K562 (cell line): ENCODE measurements at regions not wholly inside any gene's neighbourhood (a gene's known extent, or its start where the extent isn't known, plus 50 kb on each side); places are given as distances from the start of the nearest gene placed in this dataset.

Experiments used
- C11orf30 ChIP-seq: fragments of 450-650 bp; IDR thresholded peaks from 2 replicates; pipeline ENCODE4 v1.6.1; 2016; ENCODE audit warnings: low read depth, mild to moderate bottlenecking
- ELK3 ChIP-seq: fragments of 450-650 bp; formaldehyde crosslinking; IDR thresholded peaks from 2 replicates; pipeline ENCODE4 v1.4.0; 2020; ENCODE audit warnings: mild to moderate bottlenecking
- ETS2 ChIP-seq: IDR thresholded peaks from 2 replicates; pipeline ENCODE4 v1.6.1; 2016; ENCODE audit warnings: borderline replicate concordance, missing genetic modification characterization, mild to moderate bottlenecking, moderate library complexity, missing compliant biosample characterization; ENCODE audit not compliant: poor library complexity, severe bottlenecking
- FOXK2 ChIP-seq, 2 experiments: fragments of 450-650 bp; IDR thresholded peaks in 1 of 2; conservative IDR thresholded peaks in 1 of 2; 2 replicates each; pipeline ENCODE4 v1.6.1; 2016; ENCODE audit warnings: low read depth in 2 of 2, mild to moderate bottlenecking in 1 of 2
- GABPB1 ChIP-seq: sonication (generic); formaldehyde crosslinking; IDR thresholded peaks from 2 replicates; pipeline ENCODE4 v1.8.0; 2022; ENCODE audit warnings: mild to moderate bottlenecking, missing genetic modification reagents
- HDAC3 ChIP-seq: fragments of 450-650 bp; IDR thresholded peaks from 2 replicates; pipeline ENCODE4 v1.6.1; 2018; ENCODE audit warnings: borderline replicate concordance, mild to moderate bottlenecking, moderate library complexity; ENCODE audit not compliant: partially characterized antibody
- HNRNPK ChIP-seq: fragments of 200-400 bp; formaldehyde crosslinking; IDR thresholded peaks from one replicate; pipeline ENCODE4 v1.6.1; 2018; ENCODE audit warnings: mild to moderate bottlenecking, low read depth, low read length; ENCODE audit not compliant: poor library complexity, severe bottlenecking
- IFI16 ChIP-seq: fragments of 250-450 bp; sonication (Bioruptor Pico); IDR thresholded peaks from 2 replicates; pipeline ENCODE4 v2.1.2; 2022; ENCODE audit warnings: mild to moderate bottlenecking, inconsistent platforms
- NBN ChIP-seq: fragments of 450-650 bp; IDR thresholded peaks from 2 replicates; pipeline ENCODE4 v1.6.1; 2016; ENCODE audit warnings: low read depth, mild to moderate bottlenecking
- NELFE ChIP-seq: IDR thresholded peaks from 2 replicates; pipeline ENCODE4 v1.6.1; 2011; ENCODE audit warnings: mild to moderate bottlenecking; ENCODE audit not compliant: insufficient read depth, insufficient read length
- NFE2L1 ChIP-seq: fragments of 450-650 bp; IDR thresholded peaks from 2 replicates; pipeline ENCODE4 v1.6.1; 2016; ENCODE audit warnings: missing genetic modification characterization, low read depth, mild to moderate bottlenecking, missing compliant biosample characterization, moderate library complexity, borderline replicate concordance
- PURB ChIP-seq: sonication (generic); formaldehyde crosslinking; IDR thresholded peaks from 2 replicates; pipeline ENCODE4 v1.9.0; 2021; ENCODE audit warnings: low read depth, mild to moderate bottlenecking, missing genetic modification reagents
- SNAPC5 ChIP-seq: fragments of 250-450 bp; sonication (Bioruptor Pico); IDR thresholded peaks from 2 replicates; pipeline ENCODE4 v1.8.0; 2021; ENCODE audit warnings: moderate library complexity, mild to moderate bottlenecking, inconsistent platforms
- TCF7L2 ChIP-seq: fragments of 150-350 bp; IDR thresholded peaks from 2 replicates; pipeline ENCODE4 v1.6.1; 2016; ENCODE audit warnings: low read depth, mild to moderate bottlenecking, low read length, moderate library complexity
- THAP7 ChIP-seq: fragments of 250-450 bp; sonication (Bioruptor Pico); IDR thresholded peaks from 2 replicates; pipeline ENCODE4 v1.5.0; 2021
- TRIM24 ChIP-seq, 2 experiments: fragments of 450-650 bp; IDR thresholded peaks; 2 replicates each; pipeline ENCODE4 v1.6.1; 2016
- ZNF277 ChIP-seq: fragments of 250-450 bp; sonication (Bioruptor Pico); IDR thresholded peaks from 2 replicates; pipeline ENCODE4 v1.8.0; 2022; ENCODE audit warnings: inconsistent platforms, mild to moderate bottlenecking, moderate library complexity, borderline replicate concordance
- ZNF445 ChIP-seq: fragments of 250-450 bp; sonication (Bioruptor Pico); IDR thresholded peaks from 2 replicates; pipeline ENCODE4 v1.4.0; 2020; ENCODE audit warnings: low read depth, mild to moderate bottlenecking, moderate library complexity
- TF ChIP-seq, protein P1 (sequence below): sonication (generic); formaldehyde crosslinking; IDR thresholded peaks from 2 replicates; pipeline ENCODE4 v1.9.0; 2022; ENCODE audit warnings: mild to moderate bottlenecking, missing genetic modification reagents
- TF ChIP-seq, protein P2 (sequence below): fragments of 450-650 bp; IDR thresholded peaks from 2 replicates; pipeline ENCODE4 v1.6.1; 2018; ENCODE audit warnings: mild to moderate bottlenecking, low read depth; ENCODE audit not compliant: partially characterized antibody
- TF ChIP-seq, protein P3 (sequence below): sonication (generic); formaldehyde crosslinking; IDR thresholded peaks from 2 replicates; pipeline ENCODE4 v1.8.1; 2022; ENCODE audit warnings: missing genetic modification reagents

- TF ChIP-seq ZNF277, result no peak
- TF ChIP-seq GABPB1 (CRISPR knock-in tag), result no peak
- no peak for TF ChIP-seq NFE2L1 (tag)
- no peak for TF ChIP-seq IFI16 (CRISPR knock-in tag)
- TF ChIP-seq SNAPC5 (CRISPR knock-in tag), result no peak
- TF ChIP-seq TCF7L2, result no peak
- no peak for TF ChIP-seq NELFE
- peak in 1 of 2 experiments; percentile 60; a peak in 1 of 4 replicates for TF ChIP-seq TRIM24 (IDR thresholded peaks at IDR 0.05)
- no peak for TF ChIP-seq PURB (CRISPR knock-in tag)
- no peak for TF ChIP-seq FOXK2 (conservative IDR thresholded peaks at IDR 0.05 in 1 of 2, IDR thresholded peaks at IDR 0.05 in 1 of 2; ENCODE audit: low read depth in 2 of 2)
- TF ChIP-seq, protein P1, sequence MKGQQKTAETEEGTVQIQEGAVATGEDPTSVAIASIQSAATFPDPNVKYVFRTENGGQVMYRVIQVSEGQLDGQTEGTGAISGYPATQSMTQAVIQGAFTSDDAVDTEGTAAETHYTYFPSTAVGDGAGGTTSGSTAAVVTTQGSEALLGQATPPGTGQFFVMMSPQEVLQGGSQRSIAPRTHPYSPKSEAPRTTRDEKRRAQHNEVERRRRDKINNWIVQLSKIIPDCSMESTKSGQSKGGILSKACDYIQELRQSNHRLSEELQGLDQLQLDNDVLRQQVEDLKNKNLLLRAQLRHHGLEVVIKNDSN (CRISPR knock-in tag), result peak; percentile 79
- peak; percentile 12; the same call in 1 of the 2 replicates for TF ChIP-seq C11orf30
- TF ChIP-seq ZNF445 (CRISPR knock-in tag), result no peak
- TF ChIP-seq, protein P2, sequence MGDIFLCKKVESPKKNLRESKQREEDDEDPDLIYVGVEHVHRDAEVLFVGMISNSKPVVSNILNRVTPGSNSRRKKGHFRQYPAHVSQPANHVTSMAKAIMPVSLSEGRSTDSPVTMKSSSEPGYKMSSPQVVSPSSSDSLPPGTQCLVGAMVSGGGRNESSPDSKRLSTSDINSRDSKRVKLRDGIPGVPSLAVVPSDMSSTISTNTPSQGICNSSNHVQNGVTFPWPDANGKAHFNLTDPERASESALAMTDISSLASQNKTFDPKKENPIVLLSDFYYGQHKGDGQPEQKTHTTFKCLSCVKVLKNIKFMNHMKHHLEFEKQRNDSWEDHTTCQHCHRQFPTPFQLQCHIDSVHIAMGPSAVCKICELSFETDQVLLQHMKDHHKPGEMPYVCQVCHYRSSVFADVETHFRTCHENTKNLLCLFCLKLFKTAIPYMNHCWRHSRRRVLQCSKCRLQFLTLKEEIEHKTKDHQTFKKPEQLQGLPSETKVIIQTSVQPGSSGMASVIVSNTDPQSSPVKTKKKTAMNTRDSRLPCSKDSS, result no peak
- no peak for TF ChIP-seq NBN
- TF ChIP-seq THAP7, result no peak
- TF ChIP-seq HDAC3, result no peak
- TF ChIP-seq HNRNPK, result no peak
- TF ChIP-seq, protein P3, sequence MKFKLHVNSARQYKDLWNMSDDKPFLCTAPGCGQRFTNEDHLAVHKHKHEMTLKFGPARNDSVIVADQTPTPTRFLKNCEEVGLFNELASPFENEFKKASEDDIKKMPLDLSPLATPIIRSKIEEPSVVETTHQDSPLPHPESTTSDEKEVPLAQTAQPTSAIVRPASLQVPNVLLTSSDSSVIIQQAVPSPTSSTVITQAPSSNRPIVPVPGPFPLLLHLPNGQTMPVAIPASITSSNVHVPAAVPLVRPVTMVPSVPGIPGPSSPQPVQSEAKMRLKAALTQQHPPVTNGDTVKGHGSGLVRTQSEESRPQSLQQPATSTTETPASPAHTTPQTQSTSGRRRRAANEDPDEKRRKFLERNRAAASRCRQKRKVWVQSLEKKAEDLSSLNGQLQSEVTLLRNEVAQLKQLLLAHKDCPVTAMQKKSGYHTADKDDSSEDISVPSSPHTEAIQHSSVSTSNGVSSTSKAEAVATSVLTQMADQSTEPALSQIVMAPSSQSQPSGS, result no peak
- no peak for TF ChIP-seq ETS2
- no peak for TF ChIP-seq ELK3 (CRISPR knock-in tag)
These were observed 195.2 kb upstream of the SLC7A11 start (continued) for GRCh38 chr4:138437263-138437851.
